ENCODE measurements at regions not wholly inside any gene's neighbourhood (a gene's known extent, or its start where the extent isn't known, plus 50 kb on each side); places are given as distances from the start of the nearest gene placed in this dataset.
A peak's percentile ranks its signal among the peaks of the same experiment; 100 is the strongest.

- no peak overlapping the region for H3K4me2 ChIP-seq (ENCODE audit: low read length)
- H2BK120ac ChIP-seq (ENCODE audit: insufficient read depth, low read length, poor library complexity), result no peak overlapping the region
- H3K27me3 ChIP-seq (ENCODE audit: insufficient read depth, low read length), result no peaks in the 10 kb centered on the region
These were observed 597.3 kb downstream of the ZIC1 start for GRCh38 chr3:148006508-148006907.

GRCh38 chr3:148008591-148008990 lies 599.4 kb downstream of the ZIC1 start:
- Histone ChIP-seq H2BK5ac (ENCODE audit: low read depth, low read length, poor library complexity) (no peak overlapping the region), H3K27ac (ENCODE audit: low read depth, low read length) (no peak overlapping the region), H4K8ac (ENCODE audit: low read depth, low read length) (no peak overlapping the region), H4K12ac (ENCODE audit: low read depth, low read length) (no peak overlapping the region), H3K79me2 (ENCODE audit: control insufficient read depth, insufficient read depth, low read length, poor library complexity) (no peaks in the 10 kb centered on the region), H3K27me3 (ENCODE audit: insufficient read depth, low read length) (no peaks in the 10 kb centered on the region), H3K4me1 (ENCODE audit: control insufficient read depth in 1 of 2, insufficient read depth in 2 of 2, low read length in 2 of 2) (peaks cover 0 to 2% of the 10 kb centered on the region in 2 experiments), H2AFZ (ENCODE audit: insufficient read depth, low read length, poor library complexity) (no peak overlapping the region), H3K23ac (ENCODE audit: low read length) (no peak overlapping the region), H3K4me3 (ENCODE audit: low read depth, low read length) (no peak overlapping the region), H4K91ac (ENCODE audit: low read depth, low read length) (no peak overlapping the region), H3K79me1 (ENCODE audit: low read length) (no peaks in the 10 kb centered on the region), H2BK12ac (ENCODE audit: low read length) (no peak overlapping the region), H3K9ac (ENCODE audit: low read length) (no peak overlapping the region), H3K9me3 (ENCODE audit: insufficient read depth, low read depth, low read length) (no peaks in the 10 kb centered on the region), H3K4me2 (ENCODE audit: low read length) (no peak overlapping the region), H3K36me3 (ENCODE audit: control insufficient read depth in 1 of 2, insufficient read depth in 2 of 2, low read length in 2 of 2) (no peaks in the 10 kb centered on the region), H2AK5ac (ENCODE audit: low read length) (no peak overlapping the region), H3K14ac (ENCODE audit: low read length) (no peak overlapping the region), H3K4ac (ENCODE audit: low read depth, low read length) (no peak overlapping the region), H3K18ac (ENCODE audit: low read length) (no peak overlapping the region), H2BK120ac (ENCODE audit: insufficient read depth, low read length, poor library complexity) (no peak overlapping the region)
- WGBS (ENCODE audit: extremely low coverage, insufficient coverage, insufficient read length), result no CpG with 5 or more reads among the region's 1 CpG
- DNase-seq, result no peak

More at GRCh38 chr3:148006508-148006907, 597.3 kb downstream of the ZIC1 start:
- Histone ChIP-seq H3K27ac (ENCODE audit: low read depth, low read length) (no peak overlapping the region), H2BK12ac (ENCODE audit: low read length) (no peak overlapping the region), H3K4me1 (ENCODE audit: control insufficient read depth in 1 of 2, insufficient read depth in 2 of 2, low read length in 2 of 2) (peaks cover 0 to 2% of the 10 kb centered on the region in 2 experiments), H3K79me1 (ENCODE audit: low read length) (no peaks in the 10 kb centered on the region), H3K9ac (ENCODE audit: low read length) (no peak overlapping the region), H4K91ac (ENCODE audit: low read depth, low read length) (no peak overlapping the region), H3K14ac (ENCODE audit: low read length) (no peak overlapping the region), H3K23ac (ENCODE audit: low read length) (no peak overlapping the region), H3K79me2 (ENCODE audit: control insufficient read depth, insufficient read depth, low read length, poor library complexity) (no peaks in the 10 kb centered on the region), H3K36me3 (ENCODE audit: control insufficient read depth in 1 of 2, insufficient read depth in 2 of 2, low read length in 2 of 2) (no peaks in the 10 kb centered on the region), H3K4me3 (ENCODE audit: low read depth, low read length) (no peak overlapping the region), H3K4ac (ENCODE audit: low read depth, low read length) (no peak overlapping the region), H2AFZ (ENCODE audit: insufficient read depth, low read length, poor library complexity) (no peak overlapping the region), H4K12ac (ENCODE audit: low read depth, low read length) (no peak overlapping the region), H3K9me3 (ENCODE audit: insufficient read depth, low read depth, low read length) (no peaks in the 10 kb centered on the region), H4K8ac (ENCODE audit: low read depth, low read length) (no peak overlapping the region), H3K18ac (ENCODE audit: low read length) (no peak overlapping the region), H2AK5ac (ENCODE audit: low read length) (no peak overlapping the region), H2BK5ac (ENCODE audit: low read depth, low read length, poor library complexity) (no peak overlapping the region)
- DNase-seq, result no peak

GRCh38 chr3:148020861-148021260 lies 611.7 kb downstream of the ZIC1 start:
- Histone ChIP-seq H2BK120ac (ENCODE audit: insufficient read depth, low read length, poor library complexity) (no peak overlapping the region), H3K4me2 (ENCODE audit: low read length) (no peak overlapping the region), H3K9me3 (ENCODE audit: insufficient read depth, low read depth, low read length) (no peaks in the 10 kb centered on the region), H2BK12ac (ENCODE audit: low read length) (no peak overlapping the region), H3K79me2 (ENCODE audit: control insufficient read depth, insufficient read depth, low read length, poor library complexity) (no peaks in the 10 kb centered on the region), H2BK5ac (ENCODE audit: low read depth, low read length, poor library complexity) (no peak overlapping the region), H4K12ac (ENCODE audit: low read depth, low read length) (no peak overlapping the region), H4K8ac (ENCODE audit: low read depth, low read length) (no peak overlapping the region), H3K79me1 (ENCODE audit: low read length) (no peaks in the 10 kb centered on the region), H3K9ac (ENCODE audit: low read length) (no peak overlapping the region), H3K4ac (ENCODE audit: low read depth, low read length) (no peak overlapping the region), H3K27me3 (ENCODE audit: insufficient read depth, low read length) (no peaks in the 10 kb centered on the region), H3K4me3 (ENCODE audit: low read depth, low read length) (no peak overlapping the region), H2AK5ac (ENCODE audit: low read length) (no peak overlapping the region), H3K27ac (ENCODE audit: low read depth, low read length) (no peak overlapping the region), H2AFZ (ENCODE audit: insufficient read depth, low read length, poor library complexity) (no peak overlapping the region), H3K36me3 (ENCODE audit: control insufficient read depth in 1 of 2, insufficient read depth in 2 of 2, low read length in 2 of 2) (no peaks in the 10 kb centered on the region), H3K4me1 (ENCODE audit: control insufficient read depth in 1 of 2, insufficient read depth in 2 of 2, low read length in 2 of 2) (no peaks in the 10 kb centered on the region), H4K91ac (ENCODE audit: low read depth, low read length) (no peak overlapping the region), H3K18ac (ENCODE audit: low read length) (no peak overlapping the region), H3K14ac (ENCODE audit: low read length) (no peak overlapping the region), H3K23ac (ENCODE audit: low read length) (no peak overlapping the region)
- WGBS (ENCODE audit: extremely low coverage, insufficient coverage, insufficient read length), result no CpG with 5 or more reads among the region's 1 CpG
- no peak for DNase-seq

- WGBS (ENCODE audit: extremely low coverage, insufficient coverage, insufficient read length), result no CpG with 5 or more reads among the region's 6 CpGs
- Histone ChIP-seq H3K27ac (ENCODE audit: low read depth, low read length) (no peak overlapping the region), H3K36me3 (ENCODE audit: control insufficient read depth in 1 of 2, insufficient read depth in 2 of 2, low read length in 2 of 2) (no peaks in the 10 kb centered on the region), H2AK5ac (ENCODE audit: low read length) (no peak overlapping the region), H3K27me3 (ENCODE audit: insufficient read depth, low read length) (no peaks in the 10 kb centered on the region), H3K18ac (ENCODE audit: low read length) (no peak overlapping the region), H4K12ac (ENCODE audit: low read depth, low read length) (no peak overlapping the region), H2BK12ac (ENCODE audit: low read length) (no peak overlapping the region), H4K8ac (ENCODE audit: low read depth, low read length) (no peak overlapping the region), H2AFZ (ENCODE audit: insufficient read depth, low read length, poor library complexity) (no peak overlapping the region), H3K9me3 (ENCODE audit: insufficient read depth, low read depth, low read length) (no peaks in the 10 kb centered on the region), H2BK120ac (ENCODE audit: insufficient read depth, low read length, poor library complexity) (no peak overlapping the region), H4K91ac (ENCODE audit: low read depth, low read length) (no peak overlapping the region), H3K79me2 (ENCODE audit: control insufficient read depth, insufficient read depth, low read length, poor library complexity) (no peaks in the 10 kb centered on the region), H3K4me2 (ENCODE audit: low read length) (no peak overlapping the region), H3K9ac (ENCODE audit: low read length) (no peak overlapping the region), H3K4me1 (ENCODE audit: control insufficient read depth in 1 of 2, insufficient read depth in 2 of 2, low read length in 2 of 2) (no peaks in the 10 kb centered on the region), H2BK5ac (ENCODE audit: low read depth, low read length, poor library complexity) (no peak overlapping the region), H3K23ac (ENCODE audit: low read length) (no peak overlapping the region), H3K79me1 (ENCODE audit: low read length) (no peaks in the 10 kb centered on the region), H3K4me3 (ENCODE audit: low read depth, low read length) (no peak overlapping the region), H3K14ac (ENCODE audit: low read length) (no peak overlapping the region), H3K4ac (ENCODE audit: low read depth, low read length) (no peak overlapping the region)
- DNase-seq, result peak in 1 of 2 donors; percentile 9
These were observed 612.2 kb downstream of the ZIC1 start for GRCh38 chr3:148021381-148021780.

Measured in trophoblast cell (in vitro differentiated cells and primary cell).